PC-9 (cell line): ENCODE measurements at regions not wholly inside any gene's neighbourhood (a gene's known extent, or its start where the extent isn't known, plus 50 kb on each side); places are given as distances from the start of the nearest gene placed in this dataset.

Source experiments
- BruUV-seq: library from RNA; stranded (reverse); fragments of 400-500 nt; replicated peaks from 2 replicates; lab custom pipeline; 2021; lab: Mats Ljungman, UMichigan
- CTCF ChIA-PET: fragments of 300-600 bp; sonication (Branson Sonifier 250); formaldehyde crosslinking; loops from one replicate; lab custom pipeline; 2022; ENCODE audit warnings: antibody characterized with exemption; lab: Charles Lee
- POLR2A ChIA-PET: fragments of 300-600 bp; sonication (Branson Sonifier 250); formaldehyde crosslinking; loops from one replicate; lab custom pipeline; 2022; ENCODE audit warnings: antibody characterized with exemption; ENCODE audit not compliant: unreplicated experiment; lab: Charles Lee
- DNase-seq, 2 experiments: peaks; one replicate each; pipeline versions ENCODE4 v3.0.0 to v3.0.0-alpha.2; 2015 to 2022; ENCODE audit warnings: mixed read lengths in 1 of 2
- H2AFZ ChIP-seq: fragments of 200-600 bp; sonication (generic); 2 replicates; pipeline ENCODE4 v1.8.1; 2017; ENCODE audit warnings: antibody characterized with exemption
- H3F3A ChIP-seq: fragments of 200-600 bp; sonication (generic); 2 replicates; pipeline ENCODE4 v1.8.1; 2017; ENCODE audit warnings: antibody characterized with exemption, mild to moderate bottlenecking, low read depth; ENCODE audit not compliant: insufficient read depth
- H3K27ac ChIP-seq: fragments of 200-600 bp; sonication (generic); 2 replicates; pipeline ENCODE4 v1.6.1; 2016; ENCODE audit warnings: mixed run types
- H3K27me3 ChIP-seq: fragments of 200-600 bp; sonication (generic); 2 replicates; pipeline ENCODE4 v1.6.1; 2016; ENCODE audit warnings: low read depth, mixed run types; ENCODE audit not compliant: insufficient read depth
- H3K36me3 ChIP-seq: fragments of 200-600 bp; sonication (generic); 2 replicates; pipeline ENCODE4 v1.6.1; 2016; ENCODE audit warnings: low read depth, mixed run types
- H3K4me1 ChIP-seq: fragments of 200-600 bp; sonication (generic); replicated peaks from 2 replicates; pipeline ENCODE4 v1.6.1; 2016; ENCODE audit warnings: mixed run types; ENCODE audit not compliant: insufficient read depth
- H3K4me2 ChIP-seq: fragments of 200-600 bp; sonication (generic); 2 replicates; pipeline ENCODE4 v1.6.1; 2017; ENCODE audit warnings: mixed run types
- H3K4me3 ChIP-seq: fragments of 200-600 bp; sonication (generic); 2 replicates; pipeline ENCODE4 v1.6.1; 2016; ENCODE audit warnings: mixed run types
- H3K79me2 ChIP-seq: fragments of 200-600 bp; sonication (generic); 2 replicates; pipeline ENCODE4 v1.6.1; 2017; ENCODE audit warnings: low read depth, mixed run types
- H3K9me2 ChIP-seq: fragments of 200-600 bp; sonication (generic); 2 replicates; pipeline ENCODE4 v1.8.1; 2017; ENCODE audit warnings: mild to moderate bottlenecking; ENCODE audit not compliant: insufficient read depth
- H3K9me3 ChIP-seq: fragments of 200-600 bp; sonication (generic); 2 replicates; pipeline ENCODE4 v1.8.1; 2016; ENCODE audit warnings: low read depth; ENCODE audit not compliant: insufficient read depth
- H4K20me1 ChIP-seq: fragments of 200-600 bp; sonication (generic); 2 replicates; pipeline ENCODE4 v1.8.1; 2017; ENCODE audit not compliant: insufficient read depth
- EZH2 ChIP-seq: fragments of 200-600 bp; sonication (generic); IDR thresholded peaks from 2 replicates; pipeline ENCODE4 v1.8.0; 2017; ENCODE audit warnings: antibody characterized with exemption, low read depth
- intact Hi-C: fragments of 100-400 bp; cut with micrococcal nuclease; formaldehyde crosslinking; loops from one replicate; pipeline ENCODE4 v1.10.0; 2022; ENCODE audit not compliant: unreplicated experiment
- TF ChIP-seq, protein P1 (sequence below): fragments of 200-600 bp; sonication (generic); conservative IDR thresholded peaks from 2 replicates; pipeline ENCODE4 v1.6.1; 2017; ENCODE audit warnings: mixed run types, antibody characterized with exemption, mild to moderate bottlenecking, moderate library complexity

- CTCF ChIA-PET = interaction anchor here (0.6 kb wide), 1 partner anchor 392 kb away, joined by 3 read pairs; no protein-coding TSS in a partner anchor
- DNase-seq = no peak
Measured at GRCh38 chr3:146968204-146968651, 363.1 kb upstream of the PLSCR5 start.

DNA sequence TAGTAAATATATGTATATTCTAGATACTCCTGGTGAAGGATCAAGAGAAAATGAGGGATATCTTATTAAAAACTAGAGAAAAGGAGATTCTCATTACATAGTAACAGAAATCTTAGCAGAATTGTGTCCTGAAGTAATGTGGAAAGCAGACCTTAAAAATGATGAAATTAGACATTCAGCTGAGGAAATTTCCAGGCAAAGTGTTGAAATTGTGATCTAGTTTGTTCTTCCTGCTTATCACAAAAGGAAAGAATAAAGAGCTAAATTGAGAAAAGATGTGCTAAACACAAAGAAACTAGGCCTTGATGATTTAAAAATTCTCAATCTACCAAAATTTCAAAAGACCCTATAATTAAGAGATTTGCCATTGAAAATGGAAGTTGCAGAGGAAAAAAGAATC is 362.6 kb upstream of the PLSCR5 start:
- H3K9me3 ChIP-seq = no peaks in the 10 kb centered on the region; the same call in 1 of the 2 replicates
- no peak for TF ChIP-seq EZH2
- TF ChIP-seq, protein P1, sequence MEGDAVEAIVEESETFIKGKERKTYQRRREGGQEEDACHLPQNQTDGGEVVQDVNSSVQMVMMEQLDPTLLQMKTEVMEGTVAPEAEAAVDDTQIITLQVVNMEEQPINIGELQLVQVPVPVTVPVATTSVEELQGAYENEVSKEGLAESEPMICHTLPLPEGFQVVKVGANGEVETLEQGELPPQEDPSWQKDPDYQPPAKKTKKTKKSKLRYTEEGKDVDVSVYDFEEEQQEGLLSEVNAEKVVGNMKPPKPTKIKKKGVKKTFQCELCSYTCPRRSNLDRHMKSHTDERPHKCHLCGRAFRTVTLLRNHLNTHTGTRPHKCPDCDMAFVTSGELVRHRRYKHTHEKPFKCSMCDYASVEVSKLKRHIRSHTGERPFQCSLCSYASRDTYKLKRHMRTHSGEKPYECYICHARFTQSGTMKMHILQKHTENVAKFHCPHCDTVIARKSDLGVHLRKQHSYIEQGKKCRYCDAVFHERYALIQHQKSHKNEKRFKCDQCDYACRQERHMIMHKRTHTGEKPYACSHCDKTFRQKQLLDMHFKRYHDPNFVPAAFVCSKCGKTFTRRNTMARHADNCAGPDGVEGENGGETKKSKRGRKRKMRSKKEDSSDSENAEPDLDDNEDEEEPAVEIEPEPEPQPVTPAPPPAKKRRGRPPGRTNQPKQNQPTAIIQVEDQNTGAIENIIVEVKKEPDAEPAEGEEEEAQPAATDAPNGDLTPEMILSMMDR = no peak
- ChIA-PET CTCF (interaction anchor here (0.6 kb wide), 1 partner anchor 393 kb away, joined by 3 read pairs; no protein-coding TSS in a partner anchor), POLR2A (no interaction called here)
- H3K4me3 ChIP-seq = no peak overlapping the region
- BruUV-seq = no TSS peak
- H3K36me3 ChIP-seq = no peaks in the 10 kb centered on the region
- H3K4me2 ChIP-seq = no peak overlapping the region
- H3K27ac ChIP-seq = no peak overlapping the region
- no peaks in the 10 kb centered on the region; the same call in 1 of the 2 replicates for H3K9me2 ChIP-seq
- no peaks in the 10 kb centered on the region for H3K79me2 ChIP-seq
- no peaks in the 10 kb centered on the region for H3K27me3 ChIP-seq
- intact Hi-C loops = no loop called here
- DNase-seq = no peak
- no peaks in the 10 kb centered on the region for H4K20me1 ChIP-seq
- no peak overlapping the region for H2AFZ ChIP-seq
- H3K4me1 ChIP-seq = no peaks in the 10 kb centered on the region
- no peaks in the 10 kb centered on the region for H3F3A ChIP-seq

More at GRCh38 chr3:146968204-146968651, 363.1 kb upstream of the PLSCR5 start:
- Histone ChIP-seq H3K4me3 (no peak overlapping the region), H3K4me1 (no peaks in the 10 kb centered on the region), H3F3A (no peaks in the 10 kb centered on the region), H2AFZ (no peak overlapping the region), H3K27me3 (no peaks in the 10 kb centered on the region), H3K9me3 (no peaks in the 10 kb centered on the region; the same call in 1 of the 2 replicates), H4K20me1 (no peaks in the 10 kb centered on the region), H3K36me3 (no peaks in the 10 kb centered on the region), H3K27ac (no peak overlapping the region), H3K9me2 (no peaks in the 10 kb centered on the region; the same call in 1 of the 2 replicates), H3K79me2 (no peaks in the 10 kb centered on the region), H3K4me2 (no peak overlapping the region)
- BruUV-seq = no TSS peak
- intact Hi-C loops = no loop called here
- TF ChIP-seq, protein P1 = no peak
- TF ChIP-seq EZH2 = no peak
- POLR2A ChIA-PET = no interaction called here

DNA sequence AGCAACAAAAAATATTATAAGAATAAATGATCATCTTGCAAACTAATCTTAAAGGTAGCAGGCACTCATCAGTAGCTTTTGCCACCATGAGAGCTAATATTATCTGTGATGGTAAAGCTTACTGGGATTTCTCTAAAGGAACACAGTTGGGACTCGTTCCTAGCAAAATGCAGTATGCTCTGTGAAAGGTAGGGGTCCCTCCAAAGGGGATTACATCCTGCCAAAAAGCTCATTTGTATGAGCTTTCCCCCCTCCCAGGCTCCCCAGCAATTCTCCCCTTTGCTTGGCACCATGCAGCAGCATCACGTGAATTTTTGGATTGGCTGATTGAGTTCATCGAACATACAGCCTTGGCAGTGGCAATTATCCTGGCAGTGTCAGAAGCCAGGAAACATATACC is 361.0 kb upstream of the PLSCR5 start:
- Histone ChIP-seq H2AFZ (no peak overlapping the region), H3K79me2 (no peaks in the 10 kb centered on the region), H3K36me3 (no peaks in the 10 kb centered on the region), H4K20me1 (no peaks in the 10 kb centered on the region), H3K4me2 (no peak overlapping the region), H3K9me3 (no peaks in the 10 kb centered on the region; the same call in 1 of the 2 replicates), H3K27ac (no peak overlapping the region), H3K9me2 (no peaks in the 10 kb centered on the region; the same call in 1 of the 2 replicates), H3F3A (no peaks in the 10 kb centered on the region), H3K27me3 (no peaks in the 10 kb centered on the region), H3K4me3 (no peak overlapping the region), H3K4me1 (no peaks in the 10 kb centered on the region)
- BruUV-seq = no TSS peak
- ChIA-PET POLR2A (no interaction called here), CTCF (no interaction called here)
- DNase-seq = no peak
- TF ChIP-seq, protein P1 = no peak
- TF ChIP-seq EZH2 = no peak
- intact Hi-C loops = no loop called here
